Breast epithelium (tissue), 4 donors: ENCODE measurements at regions not wholly inside any gene's neighbourhood (a gene's known extent, or its start where the extent isn't known, plus 50 kb on each side); places are given as distances from the start of the nearest gene placed in this dataset.
A peak's percentile ranks its signal among the peaks of the same experiment; 100 is the strongest.
"Not testable (repeated sequence)": the region's sequence is repeated elsewhere in the genome, so short reads cannot be mapped to it uniquely, and the experiment has no call there.

Experiments
- DNase-seq, 2 donors: peaks; one replicate each; pipeline ENCODE4 v3.0.0-alpha.2; 2019; ENCODE audit warnings: low spot score in 2 of 2
- H3K27ac ChIP-seq, 2 donors: fragments of 200-600 bp; sonication (generic) in 1 of 2; one replicate each; pipeline ENCODE4 v1.5.1; 2016 to 2019; ENCODE audit warnings: mild to moderate bottlenecking in 1 of 2
- H3K27me3 ChIP-seq, 2 donors: fragments of 200-600 bp; sonication (generic) in 1 of 2; one replicate each; pipeline versions ENCODE4 v1.5.1 to v1.6.0; 2017 to 2019; ENCODE audit warnings: control low read depth in 1 of 2, mild to moderate bottlenecking in 1 of 2
- H3K36me3 ChIP-seq: fragments of 200-600 bp; one replicate; pipeline ENCODE4 v1.5.1; 2019
- H3K4me1 ChIP-seq, 2 donors: fragments of 200-600 bp; sonication (generic); one replicate each; pipeline ENCODE4 v1.5.1; 2016 to 2019; ENCODE audit warnings: control low read depth in 1 of 2
- H3K4me3 ChIP-seq, 3 donors: fragments of 200-600 bp; sonication (generic); 1 replicate in 2 of 3; 2 replicates in 1 of 3; pipeline ENCODE4 v1.5.1; 2016 to 2019; ENCODE audit warnings: mild to moderate bottlenecking in 3 of 3, moderate library complexity in 2 of 3
- H3K9me3 ChIP-seq, 2 donors: fragments of 200-600 bp; sonication (generic) in 1 of 2; one replicate each; pipeline ENCODE4 v1.5.1; 2016 to 2019; ENCODE audit warnings: control low read depth in 1 of 2
- POLR2A ChIP-seq: fragments of 450-650 bp; IDR thresholded peaks from one replicate; pipeline ENCODE4 v1.6.1; 2016; ENCODE audit warnings: antibody characterized with exemption, mild to moderate bottlenecking, moderate library complexity
- POLR2AphosphoS5 ChIP-seq, 3 donors: sonication (generic); formaldehyde crosslinking; IDR thresholded peaks; one replicate each; pipeline ENCODE4 v1.6.1; 2017; ENCODE audit warnings: antibody characterized with exemption in 3 of 3
- intact Hi-C: fragments of 100-400 bp; cut with DNase I; formaldehyde crosslinking; loops from one replicate; pipeline ENCODE4 v1.15.1; 2023; ENCODE audit warnings: low total_unique reads
- TF ChIP-seq, protein P1 (sequence below), 3 donors: fragments of 450-650 bp; IDR thresholded peaks; one replicate each; pipeline ENCODE4 v1.5.1; 2016 to 2017; ENCODE audit warnings: antibody characterized with exemption in 3 of 3, mild to moderate bottlenecking in 3 of 3, moderate library complexity in 3 of 3

DNA sequence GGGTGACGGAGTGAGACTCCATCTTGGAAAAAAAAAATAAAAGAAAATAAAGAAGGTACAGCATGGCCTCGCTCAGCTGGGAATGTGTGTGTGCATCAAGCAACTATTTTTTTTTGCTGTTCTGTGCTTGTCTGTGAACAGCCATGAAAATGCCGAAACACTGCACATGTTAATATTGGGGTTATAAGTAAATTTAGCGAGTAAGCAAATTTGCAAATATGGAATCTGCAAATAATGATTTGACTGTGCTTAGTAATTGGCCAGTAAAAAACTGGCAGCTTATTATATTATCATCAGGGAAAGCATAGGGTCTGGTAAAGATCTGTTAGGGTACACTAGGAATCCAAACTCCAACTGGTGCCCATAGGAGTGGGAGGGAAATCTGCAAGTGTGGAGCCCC is 278.1 kb upstream of the KLF4 start:
- Histone ChIP-seq H3K27ac (peak overlapping the region in 1 of 2 donors; percentile 25), H3K4me3 (no peak overlapping the region), H3K9me3 (peaks cover 0 to under 1% of the 10 kb centered on the region in 2 donors), H3K27me3 (no peaks in the 10 kb centered on the region), H3K36me3 (no peaks in the 10 kb centered on the region), H3K4me1 (no peaks in the 10 kb centered on the region)
- intact Hi-C loops = no loop called here
- no peak for DNase-seq
- TF ChIP-seq, protein P1, sequence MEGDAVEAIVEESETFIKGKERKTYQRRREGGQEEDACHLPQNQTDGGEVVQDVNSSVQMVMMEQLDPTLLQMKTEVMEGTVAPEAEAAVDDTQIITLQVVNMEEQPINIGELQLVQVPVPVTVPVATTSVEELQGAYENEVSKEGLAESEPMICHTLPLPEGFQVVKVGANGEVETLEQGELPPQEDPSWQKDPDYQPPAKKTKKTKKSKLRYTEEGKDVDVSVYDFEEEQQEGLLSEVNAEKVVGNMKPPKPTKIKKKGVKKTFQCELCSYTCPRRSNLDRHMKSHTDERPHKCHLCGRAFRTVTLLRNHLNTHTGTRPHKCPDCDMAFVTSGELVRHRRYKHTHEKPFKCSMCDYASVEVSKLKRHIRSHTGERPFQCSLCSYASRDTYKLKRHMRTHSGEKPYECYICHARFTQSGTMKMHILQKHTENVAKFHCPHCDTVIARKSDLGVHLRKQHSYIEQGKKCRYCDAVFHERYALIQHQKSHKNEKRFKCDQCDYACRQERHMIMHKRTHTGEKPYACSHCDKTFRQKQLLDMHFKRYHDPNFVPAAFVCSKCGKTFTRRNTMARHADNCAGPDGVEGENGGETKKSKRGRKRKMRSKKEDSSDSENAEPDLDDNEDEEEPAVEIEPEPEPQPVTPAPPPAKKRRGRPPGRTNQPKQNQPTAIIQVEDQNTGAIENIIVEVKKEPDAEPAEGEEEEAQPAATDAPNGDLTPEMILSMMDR (IDR thresholded peaks at IDR 0.05) = no peak
- TF ChIP-seq POLR2A = no peak
- no peak for TF ChIP-seq POLR2AphosphoS5 (IDR thresholded peaks at IDR 0.05)

- intact Hi-C loops, H3K27ac ChIP-seq, H3K9me3 ChIP-seq, H3K36me3 ChIP-seq, H3K27me3 ChIP-seq, H3K4me1 ChIP-seq, DNase-seq, H3K4me3 ChIP-seq: not testable (repeated sequence)
Observed at GRCh38 chr9:107763469-107763868, 273.9 kb upstream of the KLF4 start.

DNA sequence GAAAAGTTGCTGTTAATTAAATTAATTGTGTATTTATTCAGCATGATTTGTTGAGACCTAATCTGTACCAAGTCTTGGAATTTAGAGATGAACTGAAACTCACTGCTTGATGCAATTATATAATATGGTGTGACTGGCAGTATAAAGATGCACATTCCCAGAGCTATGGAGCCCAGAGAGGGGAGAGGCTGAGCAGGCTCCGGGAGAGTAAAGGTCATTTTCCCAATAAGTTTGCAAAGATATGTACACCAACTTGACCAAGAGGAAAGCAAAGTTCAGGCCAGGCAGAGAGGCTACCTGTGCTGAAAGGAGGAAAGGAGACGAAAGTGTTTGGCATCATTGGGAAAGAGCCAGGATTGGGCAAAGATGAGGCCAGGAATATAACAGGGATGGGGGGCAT is 271.7 kb upstream of the KLF4 start:
- Histone ChIP-seq H3K4me3 (no peak overlapping the region), H3K9me3 (no peaks in the 10 kb centered on the region), H3K36me3 (no peaks in the 10 kb centered on the region), H3K27me3 (no peaks in the 10 kb centered on the region), H3K27ac (no peak overlapping the region), H3K4me1 (no peaks in the 10 kb centered on the region)
- TF ChIP-seq POLR2A (no peak), POLR2AphosphoS5 (IDR thresholded peaks at IDR 0.05) (no peak)
- TF ChIP-seq, protein P1 (IDR thresholded peaks at IDR 0.05) = no peak
- no peak for DNase-seq
- intact Hi-C loops = no loop called here

DNA sequence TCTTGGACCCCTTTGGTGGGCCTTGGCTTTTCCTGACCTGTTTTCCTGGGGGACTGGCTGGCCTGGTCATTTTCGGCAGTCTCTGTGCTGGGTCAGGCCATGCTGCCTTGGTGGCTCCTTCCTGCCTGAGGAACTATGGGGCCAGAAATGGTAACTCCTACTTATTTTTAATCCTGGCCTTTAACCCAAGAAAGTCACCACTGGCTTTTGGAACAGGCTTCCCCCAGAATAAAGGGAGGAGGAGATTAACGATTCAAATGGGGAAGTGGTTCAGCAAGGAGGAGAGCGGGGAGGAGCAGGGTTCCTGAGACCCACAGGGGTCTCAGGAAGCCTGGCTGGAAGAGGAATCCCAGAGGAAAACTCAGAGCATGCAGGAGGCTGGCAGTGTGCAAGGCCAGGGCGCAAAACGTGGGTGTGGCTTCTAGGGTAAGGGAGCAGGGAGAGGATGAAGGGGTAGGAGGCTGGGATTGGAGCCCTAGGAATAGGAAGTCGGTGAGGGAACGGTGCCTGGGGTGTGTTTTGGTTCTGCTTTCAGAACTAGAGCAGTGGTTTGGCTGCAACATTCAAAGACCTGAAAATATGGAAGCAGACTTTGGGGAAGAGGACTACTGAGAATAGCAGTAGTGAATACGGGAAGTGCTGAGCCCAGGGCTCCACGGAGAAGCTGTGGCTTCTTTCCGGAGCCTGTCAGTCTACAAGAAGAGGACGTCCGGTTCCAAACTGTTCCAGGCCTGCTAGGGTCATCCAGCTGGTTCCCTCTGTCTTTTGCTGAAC is 271.1 kb upstream of the KLF4 start:
- Histone ChIP-seq H3K4me1 (no peaks in the 10 kb centered on the region), H3K4me3 (no peak overlapping the region), H3K27me3 (no peaks in the 10 kb centered on the region), H3K36me3 (no peaks in the 10 kb centered on the region), H3K27ac (no peak overlapping the region), H3K9me3 (no peaks in the 10 kb centered on the region)
- intact Hi-C loops = no loop called here
- TF ChIP-seq, protein P1 (IDR thresholded peaks at IDR 0.05) = no peak
- TF ChIP-seq POLR2A = no peak
- no peak for TF ChIP-seq POLR2AphosphoS5 (IDR thresholded peaks at IDR 0.05)
- no peak for DNase-seq

GRCh38 chr9:107759823-107760166 is 270.2 kb upstream of the KLF4 start:
- Histone ChIP-seq H3K36me3 (no peaks in the 10 kb centered on the region), H3K9me3 (no peaks in the 10 kb centered on the region), H3K27me3 (no peaks in the 10 kb centered on the region), H3K4me3 (no peak overlapping the region), H3K4me1 (no peaks in the 10 kb centered on the region), H3K27ac (no peak overlapping the region)
- DNase-seq = no peak
- TF ChIP-seq POLR2AphosphoS5 (IDR thresholded peaks at IDR 0.05) (no peak), POLR2A (no peak)
- TF ChIP-seq, protein P1 (IDR thresholded peaks at IDR 0.05) = no peak
- intact Hi-C loops = no loop called here
